Parathyroid adenoma (tissue), 2 donors: ENCODE measurements at regions not wholly inside any gene's neighbourhood (a gene's known extent, or its start where the extent isn't known, plus 50 kb on each side); places are given as distances from the start of the nearest gene placed in this dataset.

Experiments used
- H2AFZ ChIP-seq: fragments of 300-600 bp; sonication (generic); one replicate; pipeline ENCODE4 v1.7.0; 2017; ENCODE audit warnings: antibody characterized with exemption, mild to moderate bottlenecking
- H3K27ac ChIP-seq: fragments of 300-600 bp; sonication (generic); one replicate; pipeline ENCODE4 v1.7.0; 2017
- H3K27me3 ChIP-seq: fragments of 300-600 bp; sonication (generic); one replicate; pipeline ENCODE4 v1.7.0; 2017; ENCODE audit warnings: low read length; ENCODE audit not compliant: control insufficient read depth, insufficient read depth
- H3K36me3 ChIP-seq: fragments of 300-600 bp; sonication (generic); one replicate; pipeline ENCODE4 v1.7.0; 2017; ENCODE audit warnings: low read length; ENCODE audit not compliant: control insufficient read depth, insufficient read depth
- H3K4me1 ChIP-seq: fragments of 300-600 bp; sonication (generic); one replicate; pipeline ENCODE4 v1.7.0; 2017; ENCODE audit warnings: control low read depth
- H3K4me2 ChIP-seq: fragments of 300-600 bp; sonication (generic); one replicate; pipeline ENCODE4 v1.7.0; 2017; ENCODE audit warnings: low read length
- H3K4me3 ChIP-seq: fragments of 300-600 bp; sonication (generic); one replicate; pipeline ENCODE4 v1.7.0; 2017; ENCODE audit warnings: low read depth, low read length
- H3K79me2 ChIP-seq: fragments of 300-600 bp; sonication (generic); one replicate; pipeline ENCODE4 v1.7.0; 2017; ENCODE audit warnings: control low read depth
- H3K9ac ChIP-seq: fragments of 300-600 bp; sonication (generic); one replicate; pipeline ENCODE4 v1.7.0; 2017; ENCODE audit warnings: mild to moderate bottlenecking
- H3K9me3 ChIP-seq: fragments of 300-600 bp; sonication (generic); one replicate; pipeline ENCODE4 v1.7.0; 2017; ENCODE audit warnings: low read length; ENCODE audit not compliant: control insufficient read depth
- TF ChIP-seq, protein P1 (sequence below): fragments of 300-600 bp; sonication (generic); IDR thresholded peaks from one replicate; pipeline ENCODE4 v1.7.0; 2017; ENCODE audit warnings: antibody characterized with exemption, mild to moderate bottlenecking
- donor health status: primary hyperparathyroidism.

DNA sequence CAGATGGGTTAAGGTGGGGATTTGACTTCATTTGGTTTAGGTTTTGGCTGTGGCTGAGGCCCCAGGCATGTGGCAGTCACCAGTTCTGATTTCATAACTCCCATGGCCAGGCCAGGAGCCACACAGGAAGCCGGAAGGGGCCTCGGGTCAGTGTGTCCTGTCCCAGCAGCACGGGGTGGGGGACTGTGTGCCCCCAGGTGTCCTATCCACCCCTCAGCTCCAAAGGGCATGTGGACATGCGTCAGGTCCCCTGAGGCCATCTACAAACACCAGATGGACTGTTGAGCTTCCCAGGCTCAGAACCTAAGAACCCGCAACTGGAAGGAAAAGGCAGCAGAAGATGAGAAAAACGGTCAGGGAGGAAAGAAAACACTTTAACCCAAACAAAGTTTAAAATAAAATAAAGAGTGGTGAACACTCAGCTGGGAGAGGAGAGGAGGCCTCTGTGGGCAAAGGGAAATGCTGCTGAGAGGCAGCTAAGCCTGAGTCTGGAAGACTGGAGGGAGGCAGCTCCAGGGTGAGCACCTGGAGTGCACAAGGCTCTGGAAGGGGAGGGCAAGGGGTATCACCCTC, 260.8 kb downstream of the AUH start:
- H3K4me3 ChIP-seq, result no peak overlapping the region
- H3K27ac ChIP-seq, result peak overlapping the region; percentile 73
- no peaks in the 10 kb centered on the region for H3K27me3 ChIP-seq
- H3K9ac ChIP-seq, result no peak overlapping the region
- no peaks in the 10 kb centered on the region for H3K36me3 ChIP-seq
- no peaks in the 10 kb centered on the region for H3K79me2 ChIP-seq
- peaks cover 2% of the 10 kb centered on the region for H3K4me1 ChIP-seq
- H3K4me2 ChIP-seq, result no peak overlapping the region
- H2AFZ ChIP-seq, result no peak overlapping the region
- TF ChIP-seq, protein P1, sequence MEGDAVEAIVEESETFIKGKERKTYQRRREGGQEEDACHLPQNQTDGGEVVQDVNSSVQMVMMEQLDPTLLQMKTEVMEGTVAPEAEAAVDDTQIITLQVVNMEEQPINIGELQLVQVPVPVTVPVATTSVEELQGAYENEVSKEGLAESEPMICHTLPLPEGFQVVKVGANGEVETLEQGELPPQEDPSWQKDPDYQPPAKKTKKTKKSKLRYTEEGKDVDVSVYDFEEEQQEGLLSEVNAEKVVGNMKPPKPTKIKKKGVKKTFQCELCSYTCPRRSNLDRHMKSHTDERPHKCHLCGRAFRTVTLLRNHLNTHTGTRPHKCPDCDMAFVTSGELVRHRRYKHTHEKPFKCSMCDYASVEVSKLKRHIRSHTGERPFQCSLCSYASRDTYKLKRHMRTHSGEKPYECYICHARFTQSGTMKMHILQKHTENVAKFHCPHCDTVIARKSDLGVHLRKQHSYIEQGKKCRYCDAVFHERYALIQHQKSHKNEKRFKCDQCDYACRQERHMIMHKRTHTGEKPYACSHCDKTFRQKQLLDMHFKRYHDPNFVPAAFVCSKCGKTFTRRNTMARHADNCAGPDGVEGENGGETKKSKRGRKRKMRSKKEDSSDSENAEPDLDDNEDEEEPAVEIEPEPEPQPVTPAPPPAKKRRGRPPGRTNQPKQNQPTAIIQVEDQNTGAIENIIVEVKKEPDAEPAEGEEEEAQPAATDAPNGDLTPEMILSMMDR, result no peak
- no peaks in the 10 kb centered on the region for H3K9me3 ChIP-seq

DNA sequence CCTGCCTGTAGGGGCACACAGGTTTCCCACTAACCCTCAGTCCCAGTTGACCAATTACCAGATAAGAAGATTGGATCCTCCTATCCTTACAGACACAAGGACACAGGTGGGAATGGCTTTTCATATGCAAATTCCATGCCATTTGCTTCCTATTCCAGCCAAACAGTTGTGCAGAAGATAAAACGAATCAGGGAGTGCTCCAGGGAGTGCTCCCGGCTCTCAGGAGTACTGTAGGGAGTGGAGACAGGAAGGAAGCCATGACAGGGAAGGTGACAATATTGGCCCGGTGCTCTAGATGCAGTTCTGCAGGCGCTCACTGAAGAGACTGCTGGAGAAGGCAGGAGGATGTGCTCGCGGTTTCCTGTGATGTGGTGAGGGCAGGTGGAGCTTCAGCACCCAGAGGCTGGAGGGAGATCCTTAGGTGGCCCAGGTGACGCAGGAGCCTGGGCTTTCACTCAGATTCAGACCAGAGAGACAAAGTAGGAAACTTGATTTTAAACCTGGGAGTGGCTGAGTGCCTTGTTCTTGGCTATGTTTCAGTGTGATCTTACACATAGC, 260.0 kb downstream of the AUH start:
- H3K9me3 ChIP-seq, result no peaks in the 10 kb centered on the region
- H3K4me3 ChIP-seq, result no peak overlapping the region
- H3K27me3 ChIP-seq, result no peaks in the 10 kb centered on the region
- no peak overlapping the region for H3K4me2 ChIP-seq
- TF ChIP-seq, protein P1, result no peak
- no peak overlapping the region for H2AFZ ChIP-seq
- peak overlapping the region; percentile 73 for H3K27ac ChIP-seq
- no peak overlapping the region for H3K9ac ChIP-seq
- H3K36me3 ChIP-seq, result no peaks in the 10 kb centered on the region
- peaks cover 2% of the 10 kb centered on the region for H3K4me1 ChIP-seq
- H3K79me2 ChIP-seq, result no peaks in the 10 kb centered on the region

DNA sequence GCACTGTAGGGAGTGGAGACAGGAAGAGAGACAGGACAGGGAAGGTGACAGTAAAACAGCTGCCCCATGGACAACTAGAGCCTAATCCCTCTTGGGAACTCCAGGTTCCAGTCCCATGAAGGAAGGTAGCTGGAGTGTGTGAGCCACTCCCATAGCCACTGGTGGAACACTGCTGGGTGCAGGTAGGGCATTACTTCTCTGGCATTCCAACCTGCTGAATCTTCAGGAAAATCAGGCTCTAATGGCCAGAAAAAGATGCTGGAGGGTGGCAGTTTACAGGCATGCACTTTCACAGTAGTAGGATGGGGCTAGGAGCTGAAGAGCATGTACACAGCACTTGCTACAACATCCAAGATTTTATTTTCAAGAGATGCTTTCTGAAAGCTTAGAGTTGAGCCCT, 259.4 kb downstream of the AUH start:
- Histone ChIP-seq H3K9me3 (no peaks in the 10 kb centered on the region), H3K4me2 (no peak overlapping the region), H2AFZ (no peak overlapping the region), H3K79me2 (no peaks in the 10 kb centered on the region), H3K4me1 (peaks cover 2% of the 10 kb centered on the region), H3K4me3 (no peak overlapping the region), H3K27me3 (no peaks in the 10 kb centered on the region), H3K9ac (no peak overlapping the region), H3K36me3 (no peaks in the 10 kb centered on the region), H3K27ac (no peak overlapping the region)
- TF ChIP-seq, protein P1, result no peak

DNA sequence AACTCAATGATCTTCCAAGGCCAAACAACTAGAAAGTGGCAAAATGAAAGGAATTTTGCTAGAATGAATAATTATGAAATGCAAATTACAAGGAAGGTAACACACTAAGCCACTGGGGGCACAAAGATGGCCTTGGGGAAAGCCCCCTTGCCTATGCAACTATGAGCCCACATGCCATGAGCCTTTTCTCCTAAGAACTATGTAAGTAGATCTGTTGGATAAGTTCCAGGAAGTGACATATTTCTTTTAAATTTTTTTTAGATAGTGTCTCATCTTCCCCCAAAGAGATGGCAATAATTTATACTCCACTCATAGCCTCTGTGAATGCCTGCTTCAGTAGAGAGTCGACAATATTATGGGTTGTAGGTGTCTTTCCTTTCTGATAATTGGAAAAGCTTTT, 257.8 kb downstream of the AUH start:
- H3K9ac ChIP-seq, result no peak overlapping the region
- no peak overlapping the region for H3K4me3 ChIP-seq

More for the DNA sequence above, 257.8 kb downstream of the AUH start:
- H2AFZ ChIP-seq, result no peak overlapping the region
- H3K4me2 ChIP-seq, result no peak overlapping the region
- no peaks in the 10 kb centered on the region for H3K36me3 ChIP-seq
- TF ChIP-seq, protein P1, result no peak
- peaks cover 2% of the 10 kb centered on the region for H3K4me1 ChIP-seq
- no peaks in the 10 kb centered on the region for H3K79me2 ChIP-seq
- no peaks in the 10 kb centered on the region for H3K27me3 ChIP-seq
- H3K9me3 ChIP-seq, result no peaks in the 10 kb centered on the region
- H3K27ac ChIP-seq, result no peak overlapping the region
